ENCODE measurements at regions not wholly inside any gene's neighbourhood (a gene's known extent, or its start where the extent isn't known, plus 50 kb on each side); places are given as distances from the start of the nearest gene placed in this dataset.

DNA sequence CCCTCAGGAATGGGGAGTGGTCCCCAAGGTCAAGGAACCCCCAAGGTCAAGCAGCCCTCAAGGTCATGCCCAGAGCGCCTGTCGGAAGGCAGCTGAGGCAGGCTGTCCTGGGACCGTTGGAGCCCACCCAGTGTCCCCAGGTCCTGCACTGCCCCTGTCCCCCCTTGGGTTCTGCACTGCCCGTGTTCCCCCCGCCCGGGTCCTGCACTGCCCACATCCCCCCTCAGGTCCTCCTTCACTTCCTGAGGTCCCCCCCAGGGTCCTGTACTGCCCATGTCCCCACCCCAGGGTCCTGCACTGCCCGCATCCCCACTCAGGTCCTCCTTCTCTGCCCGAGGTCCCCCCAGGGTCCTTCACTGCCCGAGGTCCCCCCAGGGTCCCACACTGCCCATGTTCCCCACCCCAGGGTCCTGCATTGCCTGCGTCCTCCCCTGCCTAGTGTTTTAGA lies 1073.0 kb downstream of the BRD1 start:
- H3K4me3 ChIP-seq (ENCODE audit: low read depth, low read length): no peak overlapping the region
- H3K36me3 ChIP-seq (ENCODE audit: control insufficient read depth in 2 of 2, insufficient read depth in 1 of 2, low read length in 2 of 2): no peaks in the 10 kb centered on the region
- POLR2A ChIA-PET: no interaction called here

DNA sequence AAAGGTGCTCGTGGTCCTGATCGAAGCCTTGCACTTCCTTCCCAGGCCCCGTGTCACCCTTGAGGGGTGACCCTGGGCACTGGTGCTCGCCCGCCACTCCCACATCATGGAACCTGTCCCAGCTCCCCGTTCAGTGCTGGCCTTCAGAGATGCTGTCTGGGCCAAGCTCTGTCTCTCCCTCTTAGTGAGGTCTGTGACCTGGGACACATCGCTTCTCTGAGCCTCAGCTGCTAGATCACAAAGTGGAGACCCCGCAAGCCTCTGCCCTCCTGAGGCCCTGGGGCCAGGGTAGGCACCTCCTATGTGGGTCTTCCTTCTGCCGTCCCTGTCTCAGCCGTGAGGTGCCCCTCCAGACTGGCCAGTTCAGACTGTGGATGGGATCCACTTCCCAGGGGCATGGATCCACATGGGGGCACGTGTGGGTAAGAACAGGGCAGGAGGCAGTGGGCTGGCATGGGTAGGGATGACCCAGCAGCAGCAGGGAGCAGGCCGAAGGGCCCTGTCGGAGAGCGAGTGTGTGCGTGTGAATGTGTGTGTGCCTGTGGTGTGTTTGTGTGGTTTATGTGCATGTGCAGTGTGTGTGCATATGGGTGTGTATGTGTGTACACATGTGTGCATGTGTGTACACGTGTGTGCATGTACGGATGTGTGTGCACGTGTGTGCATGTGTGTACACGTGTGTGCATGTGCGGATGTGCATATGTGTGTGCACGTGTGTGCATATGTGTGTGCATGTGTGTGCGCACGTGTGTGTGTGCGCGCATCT lies 1073.7 kb downstream of the BRD1 start:
- H3K9me3 ChIP-seq (ENCODE audit: control insufficient read depth, insufficient read depth, low read depth, low read length): no peaks in the 10 kb centered on the region
- CTCF ChIA-PET: no interaction called here
- H3K27ac ChIP-seq (ENCODE audit: extremely low read depth, low read depth, low read length): no peak overlapping the region
- no peaks in the 10 kb centered on the region for H3K4me1 ChIP-seq (ENCODE audit: control insufficient read depth, insufficient read depth, low read length)
- H3K36me3 ChIP-seq (ENCODE audit: control insufficient read depth in 2 of 2, insufficient read depth in 1 of 2, low read length in 2 of 2): no peaks in the 10 kb centered on the region
- POLR2A ChIA-PET: no interaction called here
- TF ChIP-seq ZNF585B (tag by site-specific recombination; IDR thresholded peaks at IDR 0.05): no peak
- TF ChIP-seq SALL2 (tag by site-specific recombination; IDR thresholded peaks at IDR 0.05; ENCODE audit: borderline replicate concordance): no peak
- no peak for TF ChIP-seq ZNF266 (tag by site-specific recombination; IDR thresholded peaks at IDR 0.05; ENCODE audit: low read depth)
- TF ChIP-seq, protein P1, sequence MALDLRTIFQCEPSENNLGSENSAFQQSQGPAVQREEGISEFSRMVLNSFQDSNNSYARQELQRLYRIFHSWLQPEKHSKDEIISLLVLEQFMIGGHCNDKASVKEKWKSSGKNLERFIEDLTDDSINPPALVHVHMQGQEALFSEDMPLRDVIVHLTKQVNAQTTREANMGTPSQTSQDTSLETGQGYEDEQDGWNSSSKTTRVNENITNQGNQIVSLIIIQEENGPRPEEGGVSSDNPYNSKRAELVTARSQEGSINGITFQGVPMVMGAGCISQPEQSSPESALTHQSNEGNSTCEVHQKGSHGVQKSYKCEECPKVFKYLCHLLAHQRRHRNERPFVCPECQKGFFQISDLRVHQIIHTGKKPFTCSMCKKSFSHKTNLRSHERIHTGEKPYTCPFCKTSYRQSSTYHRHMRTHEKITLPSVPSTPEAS (tag by site-specific recombination; IDR thresholded peaks at IDR 0.05): peak; percentile 60
- no peak for TF ChIP-seq ZNF157 (tag by site-specific recombination; IDR thresholded peaks at IDR 0.05)
- no peak overlapping the region for H3K4me3 ChIP-seq (ENCODE audit: low read depth, low read length)

More for the DNA sequence above, 1073.0 kb downstream of the BRD1 start:
- Histone ChIP-seq H3K9me3 (ENCODE audit: control insufficient read depth, insufficient read depth, low read depth, low read length) (no peaks in the 10 kb centered on the region), H3K27ac (ENCODE audit: extremely low read depth, low read depth, low read length) (no peak overlapping the region), H3K4me1 (ENCODE audit: control insufficient read depth, insufficient read depth, low read length) (no peaks in the 10 kb centered on the region)
- no peak for TF ChIP-seq ZNF214 (tag by site-specific recombination; IDR thresholded peaks at IDR 0.05; ENCODE audit: borderline replicate concordance)
- no peak for TF ChIP-seq ZXDB (tag by site-specific recombination; IDR thresholded peaks at IDR 0.05)
- no peak for TF ChIP-seq ZNF514 (tag by site-specific recombination; IDR thresholded peaks at IDR 0.05)
- no peak for TF ChIP-seq ZEB2 (tag by site-specific recombination; IDR thresholded peaks at IDR 0.05)
- no peak for TF ChIP-seq ZBTB20 (tag by site-specific recombination; IDR thresholded peaks at IDR 0.05)
- no peak for TF ChIP-seq ZNF658 (tag by site-specific recombination; IDR thresholded peaks at IDR 0.05)
- TF ChIP-seq, protein P2, sequence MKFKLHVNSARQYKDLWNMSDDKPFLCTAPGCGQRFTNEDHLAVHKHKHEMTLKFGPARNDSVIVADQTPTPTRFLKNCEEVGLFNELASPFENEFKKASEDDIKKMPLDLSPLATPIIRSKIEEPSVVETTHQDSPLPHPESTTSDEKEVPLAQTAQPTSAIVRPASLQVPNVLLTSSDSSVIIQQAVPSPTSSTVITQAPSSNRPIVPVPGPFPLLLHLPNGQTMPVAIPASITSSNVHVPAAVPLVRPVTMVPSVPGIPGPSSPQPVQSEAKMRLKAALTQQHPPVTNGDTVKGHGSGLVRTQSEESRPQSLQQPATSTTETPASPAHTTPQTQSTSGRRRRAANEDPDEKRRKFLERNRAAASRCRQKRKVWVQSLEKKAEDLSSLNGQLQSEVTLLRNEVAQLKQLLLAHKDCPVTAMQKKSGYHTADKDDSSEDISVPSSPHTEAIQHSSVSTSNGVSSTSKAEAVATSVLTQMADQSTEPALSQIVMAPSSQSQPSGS (tag by site-specific recombination; IDR thresholded peaks at IDR 0.05; ENCODE audit: low read depth): no peak
- TF ChIP-seq ZNF416 (tag by site-specific recombination; IDR thresholded peaks at IDR 0.05): no peak
- TF ChIP-seq HOXD13 (CRISPR knock-in tag; IDR thresholded peaks at IDR 0.05; ENCODE audit: borderline replicate concordance): no peak
- TF ChIP-seq INSM2 (tag by site-specific recombination; IDR thresholded peaks at IDR 0.05): no peak
- no peak for TF ChIP-seq ZNF248 (tag by site-specific recombination; IDR thresholded peaks at IDR 0.05)
- TF ChIP-seq ZNF112 (tag by site-specific recombination; IDR thresholded peaks at IDR 0.05): no peak
- TF ChIP-seq ZBTB7A (tag by site-specific recombination; IDR thresholded peaks at IDR 0.05; ENCODE audit: low read depth): no peak
- TF ChIP-seq, protein P3, sequence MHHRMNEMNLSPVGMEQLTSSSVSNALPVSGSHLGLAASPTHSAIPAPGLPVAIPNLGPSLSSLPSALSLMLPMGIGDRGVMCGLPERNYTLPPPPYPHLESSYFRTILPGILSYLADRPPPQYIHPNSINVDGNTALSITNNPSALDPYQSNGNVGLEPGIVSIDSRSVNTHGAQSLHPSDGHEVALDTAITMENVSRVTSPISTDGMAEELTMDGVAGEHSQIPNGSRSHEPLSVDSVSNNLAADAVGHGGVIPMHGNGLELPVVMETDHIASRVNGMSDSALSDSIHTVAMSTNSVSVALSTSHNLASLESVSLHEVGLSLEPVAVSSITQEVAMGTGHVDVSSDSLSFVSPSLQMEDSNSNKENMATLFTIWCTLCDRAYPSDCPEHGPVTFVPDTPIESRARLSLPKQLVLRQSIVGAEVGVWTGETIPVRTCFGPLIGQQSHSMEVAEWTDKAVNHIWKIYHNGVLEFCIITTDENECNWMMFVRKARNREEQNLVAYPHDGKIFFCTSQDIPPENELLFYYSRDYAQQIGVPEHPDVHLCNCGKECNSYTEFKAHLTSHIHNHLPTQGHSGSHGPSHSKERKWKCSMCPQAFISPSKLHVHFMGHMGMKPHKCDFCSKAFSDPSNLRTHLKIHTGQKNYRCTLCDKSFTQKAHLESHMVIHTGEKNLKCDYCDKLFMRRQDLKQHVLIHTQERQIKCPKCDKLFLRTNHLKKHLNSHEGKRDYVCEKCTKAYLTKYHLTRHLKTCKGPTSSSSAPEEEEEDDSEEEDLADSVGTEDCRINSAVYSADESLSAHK (tag by site-specific recombination; IDR thresholded peaks at IDR 0.05): no peak
- no peak for TF ChIP-seq ZNF596 (tag by site-specific recombination; IDR thresholded peaks at IDR 0.05)
- no peak for TF ChIP-seq ZNF18 (tag by site-specific recombination; IDR thresholded peaks at IDR 0.05)
- TF ChIP-seq RBAK (tag by site-specific recombination; IDR thresholded peaks at IDR 0.05): no peak
- no peak for TF ChIP-seq ZNF529 (tag by site-specific recombination; IDR thresholded peaks at IDR 0.05; ENCODE audit: insufficient replicate concordance)
- TF ChIP-seq ZNF302 (tag by site-specific recombination; IDR thresholded peaks at IDR 0.05; ENCODE audit: low read depth): no peak
- CTCF ChIA-PET: interaction anchor here (0.7 kb wide), 1 partner anchor 464 kb away, joined by 3 read pairs; no protein-coding TSS in a partner anchor
